Esophagus squamous epithelium (tissue), 5 donors: ENCODE measurements at regions not wholly inside any gene's neighbourhood (a gene's known extent, or its start where the extent isn't known, plus 50 kb on each side); places are given as distances from the start of the nearest gene placed in this dataset.

Experiments
- DNase-seq: peaks from one replicate; lab custom pipeline; 2025; lab: John Stamatoyannopoulos, UW
- H3K27ac ChIP-seq, 4 donors: fragments of 200-600 bp; sonication (generic); one replicate each; pipeline ENCODE4 v1.5.1; 2016 to 2019; ENCODE audit warnings: mild to moderate bottlenecking in 1 of 4
- H3K27me3 ChIP-seq, 4 donors: fragments of 200-600 bp; sonication (generic); 1 replicate in 3 of 4; 2 replicates in 1 of 4; pipeline versions ENCODE4 v1.5.1 to v1.6.0; 2017 to 2021; ENCODE audit warnings: antibody characterized with exemption in 1 of 4
- H3K36me3 ChIP-seq, 3 donors: fragments of 200-600 bp; sonication (generic); one replicate each; pipeline ENCODE4 v1.5.1; 2016 to 2019
- H3K4me1 ChIP-seq, 3 donors: fragments of 200-600 bp; sonication (generic); one replicate each; pipeline ENCODE4 v1.5.1; 2017 to 2019
- H3K4me3 ChIP-seq, 4 donors: fragments of 200-600 bp; sonication (generic); 1 replicate in 3 of 4; 2 replicates in 1 of 4; pipeline ENCODE4 v1.5.1; 2016 to 2019; ENCODE audit warnings: mild to moderate bottlenecking in 2 of 4, moderate library complexity in 1 of 4
- H3K9me3 ChIP-seq, 3 donors: fragments of 200-600 bp; sonication (generic); one replicate each; pipeline ENCODE4 v1.5.1; 2016 to 2019
- POLR2A ChIP-seq, 4 donors: fragments of 450-650 bp; IDR thresholded peaks; one replicate each; pipeline ENCODE4 v1.6.1; 2017; ENCODE audit warnings: antibody characterized with exemption in 4 of 4, mild to moderate bottlenecking in 4 of 4, moderate library complexity in 3 of 4
- WGBS, 2 donors: methylation state at CpG; one replicate each; pipeline ENCODE4 v1.1.5; 2018; 5-methylcytosine and 5-hydroxymethylcytosine counted together
- intact Hi-C: fragments of 100-400 bp; cut with DNase I; formaldehyde crosslinking; loops from one replicate; pipeline ENCODE4 v1.15.0; 2022
- TF ChIP-seq, protein P1 (sequence below), 6 experiments: fragments of 450-650 bp in 4 of 6; fragments of 200-600 bp in 2 of 6; sonication (generic) in 2 of 6; IDR thresholded peaks; one replicate each; pipeline ENCODE4 v1.5.1; 2016 to 2019; ENCODE audit warnings: antibody characterized with exemption in 6 of 6, mild to moderate bottlenecking in 4 of 6, moderate library complexity in 4 of 6
- donor health status: DM: yes; HTN: yes; CAD: no.

- Histone ChIP-seq H3K27me3 (peaks cover 0 to 4% (median 0%) of the 10 kb centered on the region in 4 donors), H3K4me3 (no peak overlapping the region), H3K27ac (no peak overlapping the region), H3K9me3 (no peaks in the 10 kb centered on the region), H3K4me1 (peaks cover 12 to 41% (median 14%) of the 10 kb centered on the region in 3 donors), H3K36me3 (no peaks in the 10 kb centered on the region)
- DNase-seq = no peak
- 84 to 92% methylated on average over 3 to 15 of the region's 30 CpGs for WGBS, 2 donors
- intact Hi-C loops = no loop called here
- no peak for TF ChIP-seq POLR2A (IDR thresholded peaks at IDR 0.05)
- TF ChIP-seq, protein P1, sequence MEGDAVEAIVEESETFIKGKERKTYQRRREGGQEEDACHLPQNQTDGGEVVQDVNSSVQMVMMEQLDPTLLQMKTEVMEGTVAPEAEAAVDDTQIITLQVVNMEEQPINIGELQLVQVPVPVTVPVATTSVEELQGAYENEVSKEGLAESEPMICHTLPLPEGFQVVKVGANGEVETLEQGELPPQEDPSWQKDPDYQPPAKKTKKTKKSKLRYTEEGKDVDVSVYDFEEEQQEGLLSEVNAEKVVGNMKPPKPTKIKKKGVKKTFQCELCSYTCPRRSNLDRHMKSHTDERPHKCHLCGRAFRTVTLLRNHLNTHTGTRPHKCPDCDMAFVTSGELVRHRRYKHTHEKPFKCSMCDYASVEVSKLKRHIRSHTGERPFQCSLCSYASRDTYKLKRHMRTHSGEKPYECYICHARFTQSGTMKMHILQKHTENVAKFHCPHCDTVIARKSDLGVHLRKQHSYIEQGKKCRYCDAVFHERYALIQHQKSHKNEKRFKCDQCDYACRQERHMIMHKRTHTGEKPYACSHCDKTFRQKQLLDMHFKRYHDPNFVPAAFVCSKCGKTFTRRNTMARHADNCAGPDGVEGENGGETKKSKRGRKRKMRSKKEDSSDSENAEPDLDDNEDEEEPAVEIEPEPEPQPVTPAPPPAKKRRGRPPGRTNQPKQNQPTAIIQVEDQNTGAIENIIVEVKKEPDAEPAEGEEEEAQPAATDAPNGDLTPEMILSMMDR (IDR thresholded peaks at IDR 0.05) = no peak
Observed at GRCh38 chr4:3366893-3367775, 74.3 kb downstream of the RGS12 start.

- Histone ChIP-seq H3K36me3 (no peaks in the 10 kb centered on the region), H3K9me3 (no peaks in the 10 kb centered on the region), H3K27me3 (peaks cover 0 to 4% (median 0%) of the 10 kb centered on the region in 4 donors), H3K4me1 (peaks cover 12 to 45% (median 14%) of the 10 kb centered on the region in 3 donors), H3K27ac (no peak overlapping the region), H3K4me3 (no peak overlapping the region)
- intact Hi-C loops = no loop called here
- no peak for DNase-seq
- 88 to 89% methylated on average over 6 to 8 of the region's 12 CpGs for WGBS, 2 donors
- TF ChIP-seq, protein P1 (IDR thresholded peaks at IDR 0.05) = no peak
- no peak for TF ChIP-seq POLR2A (IDR thresholded peaks at IDR 0.05)
Observed at GRCh38 chr4:3367866-3368265, 73.9 kb upstream of the HGFAC start.

GRCh38 chr4:3368334-3368733 is 73.4 kb upstream of the HGFAC start:
- no peak overlapping the region for H3K4me3 ChIP-seq
- DNase-seq = no peak
- peaks cover 12 to 45% (median 14%) of the 10 kb centered on the region in 3 donors for H3K4me1 ChIP-seq
- H3K27ac ChIP-seq = no peak overlapping the region
- H3K27me3 ChIP-seq = peaks cover 0 to 4% (median 0%) of the 10 kb centered on the region in 4 donors
- 75 to 100% methylated on average over 1 to 2 of the region's 4 CpGs for WGBS, 2 donors
- intact Hi-C loops = no loop called here
- H3K36me3 ChIP-seq = no peaks in the 10 kb centered on the region
- no peak for TF ChIP-seq POLR2A (IDR thresholded peaks at IDR 0.05)
- TF ChIP-seq, protein P1 (IDR thresholded peaks at IDR 0.05) = no peak
- H3K9me3 ChIP-seq = no peaks in the 10 kb centered on the region

DNA sequence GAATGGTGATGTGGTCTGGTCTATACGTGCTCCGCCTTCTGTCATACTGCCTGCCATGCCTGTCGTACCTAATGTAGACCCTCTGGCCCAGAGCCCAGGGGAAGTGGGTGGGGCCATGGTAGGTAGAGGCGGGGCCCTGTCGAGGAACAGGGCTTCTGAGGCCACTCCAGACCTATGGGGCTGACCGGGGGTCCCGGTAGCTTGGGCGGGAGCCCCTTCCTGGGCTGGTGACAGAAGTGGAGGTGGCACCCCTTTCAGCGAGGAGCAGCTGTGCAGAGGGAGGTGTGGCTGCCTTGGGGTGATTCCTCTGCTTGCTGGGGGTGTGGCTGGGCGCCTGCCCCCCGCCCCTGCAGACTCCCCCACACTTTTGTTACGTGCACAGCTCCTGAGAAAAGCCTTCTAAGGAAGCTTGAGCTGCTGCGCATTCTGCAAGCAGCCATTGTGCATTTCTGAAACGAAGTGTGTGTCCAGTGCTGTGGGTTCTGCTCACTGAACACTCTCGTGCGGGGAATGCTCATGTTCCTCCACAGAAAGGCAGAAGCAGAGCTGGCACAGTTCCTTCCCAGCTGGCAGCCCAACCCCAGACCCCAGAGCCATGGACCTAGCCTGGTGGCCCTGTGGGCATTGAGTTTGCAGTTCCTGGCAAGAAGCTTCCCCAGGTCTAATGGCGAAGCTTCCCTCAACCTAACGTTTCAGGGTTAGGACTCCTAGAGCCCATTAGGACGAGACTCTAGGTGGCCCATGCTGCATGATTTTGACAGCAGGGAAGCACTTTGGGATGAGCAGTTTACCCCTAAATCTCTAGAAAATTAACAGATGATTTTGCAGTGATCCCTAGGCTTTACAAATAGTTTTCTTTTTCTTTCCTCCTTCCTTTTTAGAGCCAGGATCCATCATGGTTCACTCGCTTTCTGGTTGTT is 72.7 kb upstream of the HGFAC start:
- TF ChIP-seq POLR2A (IDR thresholded peaks at IDR 0.05) = no peak
- TF ChIP-seq, protein P1 (IDR thresholded peaks at IDR 0.05) = no peak
- intact Hi-C loops = no loop called here
- Histone ChIP-seq H3K9me3 (no peaks in the 10 kb centered on the region), H3K27me3 (peaks cover 0 to 4% (median 0%) of the 10 kb centered on the region in 4 donors), H3K27ac (peak overlapping the region in 1 of 4 donors; percentile 30), H3K4me1 (peaks cover 12 to 44% (median 14%) of the 10 kb centered on the region in 3 donors), H3K4me3 (peak overlapping the region in 3 of 4 donors; percentile 15 to 41 (median 26)), H3K36me3 (no peaks in the 10 kb centered on the region)
- no peak for DNase-seq
- WGBS, 2 donors = 33 to 58% methylated on average over 7 to 10 of the region's 20 CpGs
